Tibial artery (tissue), 4 donors: ENCODE measurements at regions not wholly inside any gene's neighbourhood (a gene's known extent, or its start where the extent isn't known, plus 50 kb on each side); places are given as distances from the start of the nearest gene placed in this dataset.

Experiments
- DNase-seq, 2 donors: peaks; one replicate each; pipeline ENCODE4 v3.0.0-alpha.2; 2019
- H3K27ac ChIP-seq, 2 donors: fragments of 200-600 bp; sonication (generic) in 1 of 2; 1 replicate in 1 of 2; 2 replicates in 1 of 2; pipeline ENCODE4 v1.5.1; 2018 to 2019; ENCODE audit warnings: mild to moderate bottlenecking in 1 of 2
- H3K27me3 ChIP-seq, 2 donors: fragments of 200-600 bp; sonication (generic) in 1 of 2; one replicate each; pipeline versions ENCODE4 v1.5.1 to v1.6.0; 2016 to 2019
- H3K36me3 ChIP-seq, 3 donors: fragments of 200-600 bp; sonication (generic) in 2 of 3; one replicate each; pipeline ENCODE4 v1.5.1; 2016 to 2019; ENCODE audit warnings: mild to moderate bottlenecking in 2 of 3
- H3K4me1 ChIP-seq, 4 donors: fragments of 200-600 bp; sonication (generic) in 2 of 4; 1 replicate in 3 of 4; 2 replicates in 1 of 4; pipeline ENCODE4 v1.5.1; 2016 to 2019
- H3K4me3 ChIP-seq, 2 donors: fragments of 200-600 bp; sonication (generic) in 1 of 2; 1 replicate in 1 of 2; 2 replicates in 1 of 2; pipeline ENCODE4 v1.5.1; 2018 to 2019; ENCODE audit warnings: mild to moderate bottlenecking in 2 of 2
- H3K9me3 ChIP-seq, 3 donors: fragments of 200-600 bp; sonication (generic) in 1 of 3; one replicate each; pipeline ENCODE4 v1.5.1; 2016 to 2019
- intact Hi-C: fragments of 100-400 bp; cut with DNase I; formaldehyde crosslinking; loops from one replicate; pipeline ENCODE4 v1.15.0; 2023; ENCODE audit warnings: low total_unique reads
- TF ChIP-seq, protein P1 (sequence below), 2 experiments: fragments of 200-600 bp in 1 of 2; fragments of 450-650 bp in 1 of 2; IDR thresholded peaks; one replicate each; pipeline ENCODE4 v1.5.1; 2017 to 2019; ENCODE audit warnings: antibody characterized with exemption in 2 of 2, mild to moderate bottlenecking in 1 of 2, moderate library complexity in 1 of 2

DNA sequence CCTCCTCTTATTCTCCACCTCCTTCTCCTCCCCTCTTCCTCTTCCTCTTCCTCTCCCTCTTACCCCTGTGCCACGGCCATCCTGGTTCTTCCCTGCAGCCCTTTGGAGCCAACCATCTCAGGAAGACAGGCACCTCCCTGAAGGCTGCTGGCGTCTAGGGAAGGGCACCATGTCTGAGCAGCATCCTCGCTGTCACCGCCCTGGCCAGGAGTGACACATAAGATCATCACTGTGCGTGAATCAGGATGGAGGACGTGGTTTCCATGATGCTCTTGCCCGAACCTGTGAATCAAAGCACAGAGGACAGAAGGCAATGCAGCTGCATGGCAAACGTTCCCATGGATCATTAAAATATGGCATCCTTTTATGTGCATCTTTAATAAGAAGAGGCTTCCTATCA lies 236.0 kb downstream of the SH3BP4 start:
- DNase-seq, result no peak
- intact Hi-C loops, result no loop called here
- Histone ChIP-seq H3K27me3 (peaks cover 0 to 16% of the 10 kb centered on the region in 2 donors), H3K27ac (no peak overlapping the region), H3K36me3 (no peaks in the 10 kb centered on the region), H3K9me3 (peaks cover 0 to 5% (median 0%) of the 10 kb centered on the region in 3 donors), H3K4me1 (no peaks in the 10 kb centered on the region), H3K4me3 (no peak overlapping the region)
- TF ChIP-seq, protein P1, sequence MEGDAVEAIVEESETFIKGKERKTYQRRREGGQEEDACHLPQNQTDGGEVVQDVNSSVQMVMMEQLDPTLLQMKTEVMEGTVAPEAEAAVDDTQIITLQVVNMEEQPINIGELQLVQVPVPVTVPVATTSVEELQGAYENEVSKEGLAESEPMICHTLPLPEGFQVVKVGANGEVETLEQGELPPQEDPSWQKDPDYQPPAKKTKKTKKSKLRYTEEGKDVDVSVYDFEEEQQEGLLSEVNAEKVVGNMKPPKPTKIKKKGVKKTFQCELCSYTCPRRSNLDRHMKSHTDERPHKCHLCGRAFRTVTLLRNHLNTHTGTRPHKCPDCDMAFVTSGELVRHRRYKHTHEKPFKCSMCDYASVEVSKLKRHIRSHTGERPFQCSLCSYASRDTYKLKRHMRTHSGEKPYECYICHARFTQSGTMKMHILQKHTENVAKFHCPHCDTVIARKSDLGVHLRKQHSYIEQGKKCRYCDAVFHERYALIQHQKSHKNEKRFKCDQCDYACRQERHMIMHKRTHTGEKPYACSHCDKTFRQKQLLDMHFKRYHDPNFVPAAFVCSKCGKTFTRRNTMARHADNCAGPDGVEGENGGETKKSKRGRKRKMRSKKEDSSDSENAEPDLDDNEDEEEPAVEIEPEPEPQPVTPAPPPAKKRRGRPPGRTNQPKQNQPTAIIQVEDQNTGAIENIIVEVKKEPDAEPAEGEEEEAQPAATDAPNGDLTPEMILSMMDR (IDR thresholded peaks at IDR 0.05), result no peak

DNA sequence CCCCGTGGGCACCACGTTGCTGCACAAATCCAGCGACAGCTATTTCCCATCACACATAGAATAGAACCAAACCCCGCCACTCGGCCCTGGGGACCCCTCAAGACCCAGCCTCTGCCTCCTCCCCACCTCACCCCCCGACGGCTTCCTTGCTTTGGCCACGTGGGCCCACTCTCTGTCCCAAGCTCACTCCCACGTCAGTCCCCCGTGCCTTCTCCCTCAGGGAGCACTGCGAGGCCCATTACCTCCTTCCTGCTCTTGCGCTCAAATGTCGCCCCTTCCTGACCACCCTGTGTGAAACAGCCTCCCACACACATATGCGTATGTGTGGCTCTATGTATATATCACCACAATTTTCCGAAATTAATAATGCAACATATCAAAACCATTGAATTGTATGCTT lies 239.7 kb downstream of the SH3BP4 start:
- Histone ChIP-seq H3K9me3 (peaks cover 0 to 5% (median 0%) of the 10 kb centered on the region in 3 donors), H3K27ac (no peak overlapping the region), H3K27me3 (peaks cover 0 to 29% of the 10 kb centered on the region in 2 donors), H3K36me3 (no peaks in the 10 kb centered on the region), H3K4me3 (no peak overlapping the region), H3K4me1 (no peaks in the 10 kb centered on the region)
- DNase-seq, result no peak
- intact Hi-C loops, result no loop called here
- TF ChIP-seq, protein P1 (IDR thresholded peaks at IDR 0.05), result no peak

DNA sequence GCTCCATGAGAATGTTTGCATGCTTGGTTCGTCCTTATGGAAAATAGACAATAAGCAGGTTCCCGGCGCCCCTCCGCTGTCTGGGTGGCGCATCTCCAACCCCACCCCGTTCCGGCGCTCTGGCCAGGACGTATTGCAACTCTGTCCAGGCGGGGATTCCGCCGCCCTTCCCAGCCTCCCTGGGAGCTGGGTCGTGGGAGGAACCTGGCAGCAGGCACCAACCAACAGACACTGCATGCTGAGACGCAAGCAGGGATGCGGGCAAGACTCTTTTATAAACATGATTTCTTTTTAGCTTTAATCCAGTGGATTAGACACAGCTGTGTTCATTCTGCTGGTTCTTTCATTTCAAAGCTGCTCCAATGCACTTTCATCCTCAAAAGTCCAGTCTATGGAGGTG lies 240.2 kb downstream of the SH3BP4 start:
- Histone ChIP-seq H3K27ac (no peak overlapping the region), H3K4me3 (no peak overlapping the region), H3K27me3 (peaks cover 0 to 29% of the 10 kb centered on the region in 2 donors), H3K36me3 (no peaks in the 10 kb centered on the region), H3K4me1 (no peaks in the 10 kb centered on the region), H3K9me3 (peaks cover 0 to 4% (median 0%) of the 10 kb centered on the region in 3 donors)
- TF ChIP-seq, protein P1 (IDR thresholded peaks at IDR 0.05), result no peak
- intact Hi-C loops, result no loop called here
- no peak for DNase-seq

DNA sequence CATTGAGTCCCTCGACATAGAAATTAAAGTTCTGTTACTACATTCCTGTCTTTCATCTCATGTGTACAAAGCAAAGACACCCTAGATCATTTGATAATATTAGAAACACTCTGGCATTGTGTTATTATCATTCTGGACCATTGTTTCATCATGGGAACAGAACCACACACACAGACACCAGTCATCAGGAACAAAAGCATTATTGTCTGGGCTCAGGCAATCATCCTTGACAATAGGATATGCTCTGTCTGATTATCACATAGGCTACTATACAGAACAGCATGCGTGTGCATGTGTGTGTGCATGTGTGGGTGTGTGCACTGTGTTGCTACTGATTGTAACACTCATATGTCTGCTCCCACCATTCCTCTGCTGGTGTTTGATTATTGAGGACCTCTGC lies 242.5 kb downstream of the SH3BP4 start:
- H3K27ac ChIP-seq, result no peak overlapping the region
- no peak overlapping the region for H3K4me3 ChIP-seq
- H3K36me3 ChIP-seq, result no peaks in the 10 kb centered on the region
- no peaks in the 10 kb centered on the region for H3K9me3 ChIP-seq
- H3K27me3 ChIP-seq, result peaks cover 0 to 29% of the 10 kb centered on the region in 2 donors
- no peak for DNase-seq
- intact Hi-C loops, result no loop called here
- TF ChIP-seq, protein P1 (IDR thresholded peaks at IDR 0.05), result no peak
- no peaks in the 10 kb centered on the region for H3K4me1 ChIP-seq

DNA sequence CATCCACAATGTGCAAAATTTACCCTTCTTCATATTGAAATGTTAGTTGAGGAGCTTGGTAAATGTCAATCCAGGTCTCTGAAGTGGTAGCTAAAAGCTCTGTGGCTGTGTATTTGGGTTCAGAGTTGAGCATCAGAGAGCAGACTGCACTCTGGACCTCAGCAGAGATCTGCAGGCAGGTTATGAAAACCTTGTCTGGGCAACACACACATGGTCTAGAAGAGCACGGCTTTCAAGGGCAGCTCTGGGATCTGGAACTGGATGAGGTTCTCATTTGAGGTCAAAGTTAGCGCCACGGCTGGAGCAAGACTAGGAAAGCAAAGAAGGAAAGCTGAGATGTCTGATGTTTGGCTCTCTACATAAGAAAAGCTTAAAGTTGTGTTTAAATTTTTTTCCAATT lies 243.0 kb downstream of the SH3BP4 start:
- Histone ChIP-seq H3K27ac (no peak overlapping the region), H3K36me3 (no peaks in the 10 kb centered on the region), H3K9me3 (no peaks in the 10 kb centered on the region), H3K4me3 (no peak overlapping the region), H3K4me1 (no peaks in the 10 kb centered on the region), H3K27me3 (peaks cover 0 to 29% of the 10 kb centered on the region in 2 donors)
- DNase-seq, result no peak
- TF ChIP-seq, protein P1 (IDR thresholded peaks at IDR 0.05), result no peak
- intact Hi-C loops, result no loop called here

DNA sequence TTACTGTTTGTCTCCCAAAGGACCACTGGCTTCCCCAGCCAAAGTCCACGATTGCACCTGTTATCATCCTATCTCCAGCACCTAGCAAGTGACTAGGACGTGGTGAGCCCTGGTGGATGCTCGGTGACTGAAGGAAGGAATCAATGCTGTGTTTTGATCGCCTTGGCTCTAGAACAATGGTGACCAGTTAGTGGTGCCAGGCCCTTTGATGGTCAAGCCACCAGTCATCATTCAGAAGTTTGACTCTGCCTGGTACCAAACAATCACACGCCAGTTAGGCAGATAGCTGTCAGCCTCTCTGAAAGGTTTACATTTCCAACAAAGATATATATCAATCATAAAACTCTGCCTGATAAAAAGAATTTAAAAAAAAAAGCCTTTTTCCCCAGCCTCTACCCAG lies 244.1 kb downstream of the SH3BP4 start:
- no peak for DNase-seq
- Histone ChIP-seq H3K27me3 (peaks cover 0 to 24% of the 10 kb centered on the region in 2 donors), H3K4me3 (no peak overlapping the region), H3K9me3 (no peaks in the 10 kb centered on the region), H3K4me1 (no peaks in the 10 kb centered on the region), H3K36me3 (no peaks in the 10 kb centered on the region), H3K27ac (no peak overlapping the region)
- TF ChIP-seq, protein P1 (IDR thresholded peaks at IDR 0.05), result no peak
- intact Hi-C loops, result no loop called here
